HG03135 (cell line): ENCODE measurements at regions not wholly inside any gene's neighbourhood (a gene's known extent, or its start where the extent isn't known, plus 50 kb on each side); places are given as distances from the start of the nearest gene placed in this dataset.
"Not testable (repeated sequence)": the region's sequence is repeated elsewhere in the genome, so short reads cannot be mapped to it uniquely, and the experiment has no call there.

Experiments
- ATAC-seq: cut with Tn5 transposase; IDR thresholded peaks from one replicate; pipeline ENCODE4 v1.9.1; 2021; ENCODE audit warnings: mild to moderate bottlenecking, moderate library complexity; ENCODE audit not compliant: unreplicated experiment

- no peak for ATAC-seq
These were observed 265.1 kb downstream of the SOCS6 start for GRCh38 chr18:70553936-70554260.

- ATAC-seq = no peak
These were observed 264.5 kb downstream of the SOCS6 start for GRCh38 chr18:70553245-70553935.

- no peak for ATAC-seq
These were observed 247.7 kb downstream of the SOCS6 start for GRCh38 chr18:70536370-70537062.

GRCh38 chr18:70535041-70535440 is 246.2 kb downstream of the SOCS6 start:
- ATAC-seq = no peak

GRCh38 chr18:70525322-70525721 is 236.5 kb downstream of the SOCS6 start:
- not testable (repeated sequence) for ATAC-seq

GRCh38 chr18:70523792-70524182 is 234.9 kb downstream of the SOCS6 start:
- no peak for ATAC-seq

DNA sequence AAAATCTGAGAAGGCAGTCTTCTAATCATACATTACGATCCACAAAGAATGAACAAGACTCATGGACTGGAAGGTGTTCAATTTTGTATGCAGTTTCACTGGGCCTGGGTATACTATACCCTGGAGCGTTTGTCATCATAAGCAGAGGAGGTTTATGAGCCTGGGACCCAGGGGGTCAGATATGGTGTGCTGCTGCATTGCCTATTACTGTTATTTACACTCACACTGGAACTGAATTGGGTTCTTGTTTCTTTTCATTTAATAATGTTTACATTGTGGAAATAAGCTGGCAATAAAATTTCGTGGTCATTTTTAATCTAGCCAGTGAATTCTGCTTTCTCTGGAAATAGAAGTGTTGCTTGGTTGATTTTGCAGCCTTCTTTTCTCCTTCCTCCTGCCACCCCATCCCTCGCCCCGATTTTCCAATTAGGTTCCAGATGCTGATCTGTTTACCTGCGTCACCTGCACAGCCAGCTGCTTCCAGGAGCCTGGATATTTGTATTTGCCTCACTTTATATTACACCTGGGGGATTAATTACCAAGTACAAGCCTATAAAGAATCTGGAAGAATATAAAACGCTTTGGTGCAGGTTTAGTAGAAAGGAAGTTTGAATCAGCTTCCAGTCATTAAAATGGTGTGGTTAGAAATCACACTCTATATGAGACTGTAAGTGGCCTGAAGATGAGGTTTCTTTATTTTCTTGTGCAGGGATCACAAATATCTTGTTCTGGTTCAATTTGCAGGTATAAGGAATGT is 234.4 kb downstream of the SOCS6 start:
- no peak for ATAC-seq

DNA sequence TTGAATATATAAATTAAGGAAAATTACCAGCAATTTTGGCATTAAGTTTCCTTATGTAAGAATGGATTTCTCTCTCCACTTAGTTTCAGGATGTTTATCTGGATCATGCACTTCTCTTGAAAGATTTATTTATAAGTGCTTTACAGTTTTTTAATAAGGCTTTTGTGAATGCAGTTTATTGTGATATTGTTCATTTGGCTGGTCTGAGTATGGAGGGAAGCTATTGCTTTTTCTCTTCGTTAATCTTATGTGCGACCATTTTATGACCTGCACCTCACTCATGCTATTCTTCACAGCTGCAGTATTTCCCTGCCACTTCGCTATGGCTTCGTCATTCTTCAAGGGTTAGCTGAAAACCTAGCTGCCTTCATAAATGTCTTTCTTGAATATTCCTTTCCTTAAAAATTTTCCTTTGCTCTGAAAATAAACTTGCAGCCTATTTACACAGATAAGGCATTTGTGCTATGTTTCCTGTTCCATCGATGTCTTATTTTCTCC is 233.4 kb downstream of the SOCS6 start:
- ATAC-seq = no peak

DNA sequence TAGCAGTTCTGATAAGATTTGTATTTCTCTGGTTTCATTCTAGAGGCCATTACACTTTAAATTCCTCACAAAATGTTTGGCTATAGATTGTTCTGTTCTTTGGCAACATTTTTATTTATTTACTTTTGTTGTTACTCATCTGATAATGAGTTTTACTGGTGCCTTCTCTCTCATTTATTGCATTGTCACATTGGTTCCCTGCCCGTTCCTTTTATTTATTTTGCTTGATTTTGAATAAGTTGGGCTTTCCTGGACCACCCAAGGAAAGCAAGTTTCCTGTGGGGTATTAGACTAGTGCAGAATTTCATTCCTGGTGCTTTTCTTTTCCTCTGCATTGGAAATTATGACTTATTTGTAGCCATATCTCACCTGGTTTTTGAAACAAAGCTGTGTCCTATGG is 232.0 kb downstream of the SOCS6 start:
- no peak for ATAC-seq

DNA sequence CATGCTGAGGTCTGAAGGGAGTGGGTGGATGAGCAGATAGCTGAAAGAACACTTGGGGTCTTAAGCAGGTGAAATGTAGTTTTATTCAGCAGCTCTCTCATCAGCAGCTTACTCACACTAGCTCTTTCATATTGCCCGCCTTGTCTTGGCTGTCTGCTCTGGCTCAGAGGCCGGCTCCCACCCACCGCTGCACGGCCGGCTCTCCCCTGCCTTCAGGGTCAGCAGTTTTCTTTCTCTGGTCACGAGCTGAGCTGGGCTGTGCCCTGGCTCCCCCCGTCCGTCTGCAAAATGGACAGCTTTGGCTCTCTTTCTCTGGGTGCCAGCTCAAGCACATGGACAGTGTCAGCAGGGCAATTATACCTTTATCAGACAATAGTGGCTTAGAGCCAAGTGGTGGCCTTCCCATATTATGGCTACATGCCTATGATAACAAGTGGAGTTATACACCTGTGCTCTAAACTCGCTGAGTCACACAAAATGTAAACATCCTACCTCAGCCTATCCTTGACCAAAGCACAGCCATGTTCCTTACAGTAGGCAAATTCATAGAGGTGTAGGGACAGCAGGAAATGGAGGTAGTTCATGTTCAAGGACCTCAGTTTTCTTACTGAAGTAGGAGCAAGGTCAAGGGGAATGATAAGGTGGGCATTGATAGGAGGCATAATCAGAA is 224.8 kb downstream of the SOCS6 start:
- ATAC-seq = no peak

DNA sequence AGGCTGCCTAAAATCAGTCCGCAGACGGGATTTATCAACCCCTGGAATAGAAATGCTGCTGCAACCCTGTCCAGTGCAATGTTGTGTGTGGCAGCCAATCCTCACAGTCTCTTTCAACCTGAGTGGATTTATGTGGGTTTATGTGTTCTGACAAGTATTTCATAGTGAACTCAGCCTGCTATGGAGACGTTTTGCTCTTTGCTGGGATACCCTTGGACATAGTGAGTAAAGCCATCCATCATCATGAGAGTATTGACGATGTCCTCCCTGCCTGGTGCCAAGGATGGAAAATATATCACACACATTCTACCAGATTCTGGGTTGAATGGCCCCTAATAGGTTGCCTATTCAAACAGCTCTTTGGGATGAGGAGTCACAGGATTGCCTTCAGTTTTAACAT is 219.1 kb downstream of the SOCS6 start:
- ATAC-seq = no peak

GRCh38 chr18:70506511-70506910 is 217.7 kb downstream of the SOCS6 start:
- no peak for ATAC-seq

DNA sequence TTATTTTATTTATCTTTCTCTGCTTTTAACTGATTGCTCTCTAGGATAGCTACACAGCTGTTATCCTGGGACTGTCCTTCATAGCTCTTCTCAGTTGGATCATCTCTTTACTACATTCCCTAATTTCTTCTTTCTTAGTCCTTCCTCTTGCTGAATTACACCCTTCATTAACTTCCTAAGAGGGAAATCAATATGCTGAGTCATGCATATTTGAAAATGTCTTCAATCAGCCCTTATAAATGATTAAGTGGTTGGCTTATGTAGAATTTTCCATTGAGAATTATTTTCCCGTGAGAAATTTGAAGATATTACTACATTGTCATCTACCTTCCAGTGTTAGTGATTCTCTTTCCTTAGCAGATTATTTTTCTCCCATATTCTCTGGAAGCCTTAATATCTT is 214.2 kb downstream of the SOCS6 start:
- ATAC-seq = no peak

DNA sequence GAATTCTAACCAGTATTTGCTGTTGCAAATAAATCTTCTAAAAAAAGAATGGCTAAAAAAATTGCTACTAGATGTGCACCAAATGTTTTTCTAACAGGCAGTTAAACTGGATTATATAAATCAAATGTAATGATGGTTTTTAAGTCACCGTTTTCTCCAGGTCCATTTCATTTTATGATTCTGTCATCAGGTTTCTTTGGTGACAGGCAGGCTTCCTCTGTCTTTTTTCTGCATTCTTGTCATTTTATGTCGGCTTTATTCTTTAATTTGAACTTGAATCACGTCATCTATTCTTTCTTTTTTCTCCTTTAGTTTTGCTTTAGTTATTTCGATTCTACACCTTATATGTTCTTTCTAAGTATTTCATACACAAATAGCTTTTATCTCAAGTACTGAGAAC is 212.5 kb downstream of the SOCS6 start:
- ATAC-seq = no peak

DNA sequence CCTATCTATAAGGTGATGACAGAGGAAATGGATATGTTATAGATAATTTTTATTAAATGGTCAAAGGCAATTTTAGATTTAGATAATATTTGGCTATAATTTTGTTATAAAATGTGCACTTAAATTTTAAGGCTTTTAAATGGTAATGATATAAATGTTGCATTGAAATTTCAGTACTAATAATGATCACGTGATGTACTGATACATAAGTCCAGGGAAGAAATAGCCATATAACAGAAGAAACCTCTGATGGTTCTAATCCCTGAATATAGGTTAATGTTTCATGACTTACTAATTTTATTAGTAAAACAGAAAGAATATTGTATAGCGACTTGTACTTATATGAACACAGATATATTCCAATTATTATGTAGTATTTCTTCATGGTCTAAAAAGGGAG is 211.9 kb downstream of the SOCS6 start:
- no peak for ATAC-seq

DNA sequence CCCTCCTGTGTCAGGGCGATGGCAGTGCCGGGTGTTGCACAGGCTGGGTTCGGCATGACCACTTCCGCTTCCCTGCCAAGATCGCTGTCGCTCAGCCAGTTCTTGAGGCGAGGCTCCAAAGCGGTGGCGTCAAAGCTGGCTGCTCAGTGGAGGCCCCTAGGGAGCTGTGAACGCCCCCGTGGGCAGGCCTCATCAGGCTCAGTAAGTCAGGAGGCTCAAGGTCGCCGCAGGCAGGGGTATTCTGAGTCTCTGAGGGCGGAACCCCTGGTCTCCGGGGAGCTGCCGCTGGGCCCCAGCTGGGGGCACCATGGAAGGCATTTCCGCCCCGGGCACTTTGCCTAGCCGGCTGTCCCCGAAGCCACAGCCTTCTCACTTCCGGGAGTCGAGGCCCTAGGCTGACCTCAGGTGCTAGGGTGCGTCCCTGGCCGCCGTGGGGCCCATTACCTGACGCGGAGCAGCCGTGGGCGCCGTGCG is 210.4 kb downstream of the SOCS6 start:
- ATAC-seq = no peak

- no peak for ATAC-seq
These were observed 207.8 kb downstream of the SOCS6 start for GRCh38 chr18:70496353-70497294.

DNA sequence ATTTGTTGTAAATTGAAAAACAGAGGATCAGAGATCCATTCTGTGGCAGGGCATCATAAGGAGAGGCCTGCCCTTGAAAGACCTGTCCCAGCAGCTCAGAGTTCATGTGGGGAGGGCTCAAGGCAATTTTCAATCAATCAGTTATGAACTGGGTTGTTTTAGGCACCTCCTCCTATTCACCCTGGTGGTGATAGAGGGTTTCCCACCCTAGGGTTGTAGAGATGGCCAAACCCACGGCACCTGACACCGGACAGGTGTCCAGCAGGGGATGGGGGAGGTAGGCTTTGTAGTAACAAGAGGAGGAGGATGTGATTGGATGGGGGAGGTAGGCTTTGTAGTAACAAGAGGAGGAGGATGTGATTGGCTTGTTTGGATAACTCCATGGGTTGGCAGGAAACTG is 205.7 kb downstream of the SOCS6 start:
- ATAC-seq = no peak

GRCh38 chr18:70493461-70493860 is 204.6 kb downstream of the SOCS6 start:
- ATAC-seq = no peak

- peak; percentile 86 for ATAC-seq
These were observed 203.0 kb downstream of the SOCS6 start for GRCh38 chr18:70491734-70492348.
